ENCODE measurements at regions not wholly inside any gene's neighbourhood (a gene's known extent, or its start where the extent isn't known, plus 50 kb on each side); places are given as distances from the start of the nearest gene placed in this dataset.
"Not testable (repeated sequence)": the region's sequence is repeated elsewhere in the genome, so short reads cannot be mapped to it uniquely, and the experiment has no call there.

DNA sequence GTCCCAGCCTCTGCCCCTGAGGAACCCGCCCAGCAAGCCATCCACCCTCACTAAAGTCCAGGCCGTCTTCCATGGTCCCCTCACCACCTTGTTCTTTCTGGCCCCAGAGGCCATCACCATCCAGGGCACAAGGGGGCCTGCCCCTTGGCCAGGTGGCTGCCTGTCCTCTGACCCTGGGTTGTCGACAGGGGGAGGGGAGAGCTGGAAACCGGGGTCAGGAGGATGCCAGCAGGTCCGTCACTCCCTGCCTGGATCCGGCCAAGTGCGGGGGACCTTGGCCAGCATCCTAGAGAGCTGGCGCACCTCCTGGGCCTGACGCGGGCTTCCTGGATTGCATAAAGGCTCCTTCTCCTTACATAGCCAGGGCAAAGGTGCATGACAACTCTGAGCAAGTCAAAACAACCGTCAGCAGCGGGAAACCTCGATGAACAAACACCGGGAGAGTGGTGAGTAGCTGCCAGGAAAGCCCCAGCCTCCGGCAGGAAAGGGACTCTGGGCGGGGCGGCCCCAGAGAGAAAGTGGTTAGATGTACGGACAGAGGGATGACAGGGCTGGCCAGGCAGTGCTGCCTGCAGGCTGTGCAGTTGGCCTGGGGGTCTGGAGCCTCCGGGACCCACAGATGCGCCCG, 4461.2 kb upstream of the TPTE start:
- TF ChIP-seq EZH2 (IDR thresholded peaks at IDR 0.05); POLR2AphosphoS5 (IDR thresholded peaks at IDR 0.05; ENCODE audit: borderline replicate concordance, low read depth, low read length); FOXP2 (optimal IDR thresholded peaks at IDR 0.05; ENCODE audit: control extremely low read depth, extremely low read length, insufficient read depth): not testable (repeated sequence)

All from SK-N-MC (cell line).